GM18498 (cell line): ENCODE measurements at regions not wholly inside any gene's neighbourhood (a gene's known extent, or its start where the extent isn't known, plus 50 kb on each side); places are given as distances from the start of the nearest gene placed in this dataset.
"Not testable (repeated sequence)": the region's sequence is repeated elsewhere in the genome, so short reads cannot be mapped to it uniquely, and the experiment has no call there.

Experiments used
- ATAC-seq: cut with Tn5 transposase; IDR thresholded peaks from one replicate; pipeline ENCODE4 v1.9.1; 2021; ENCODE audit warnings: mild to moderate bottlenecking, moderate library complexity; ENCODE audit not compliant: unreplicated experiment

- no peak for ATAC-seq
Observed at GRCh38 chr1:56092684-56093570, 486.4 kb downstream of the PLPP3 start.

GRCh38 chr1:56089826-56090225 lies 489.5 kb downstream of the PLPP3 start:
- ATAC-seq: not testable (repeated sequence)

GRCh38 chr1:56084246-56084645 lies 495.1 kb downstream of the PLPP3 start:
- ATAC-seq: no peak

- ATAC-seq: no peak
Observed at GRCh38 chr1:56081736-56082135, 497.6 kb downstream of the PLPP3 start.

- ATAC-seq: no peak
Observed at GRCh38 chr1:56081173-56081572, 498.2 kb downstream of the PLPP3 start.

GRCh38 chr1:56080123-56080522 lies 499.2 kb downstream of the PLPP3 start:
- ATAC-seq: no peak

- ATAC-seq: no peak
Observed at GRCh38 chr1:56079391-56079790, 500.0 kb downstream of the PLPP3 start.

- ATAC-seq: no peak
Observed at GRCh38 chr1:56077206-56077605, 502.2 kb downstream of the PLPP3 start.

GRCh38 chr1:56074007-56074651 lies 505.2 kb downstream of the PLPP3 start:
- ATAC-seq: no peak

GRCh38 chr1:56073614-56074006 lies 505.8 kb downstream of the PLPP3 start:
- no peak for ATAC-seq

GRCh38 chr1:56073206-56073605 lies 506.2 kb downstream of the PLPP3 start:
- ATAC-seq: no peak

GRCh38 chr1:56072310-56072709 lies 507.1 kb downstream of the PLPP3 start:
- no peak for ATAC-seq

- ATAC-seq: no peak
Observed at GRCh38 chr1:56071351-56071750, 508.0 kb downstream of the PLPP3 start.

GRCh38 chr1:56070601-56071000 lies 508.8 kb downstream of the PLPP3 start:
- ATAC-seq: no peak

- no peak for ATAC-seq
Observed at GRCh38 chr1:56069824-56070223, 509.5 kb downstream of the PLPP3 start.

GRCh38 chr1:56068908-56069307 lies 510.5 kb downstream of the PLPP3 start:
- ATAC-seq: no peak

GRCh38 chr1:56068210-56068609 lies 511.2 kb downstream of the PLPP3 start:
- no peak for ATAC-seq

- no peak for ATAC-seq
Observed at GRCh38 chr1:56065729-56066128, 513.6 kb downstream of the PLPP3 start.

GRCh38 chr1:56064705-56065104 lies 514.7 kb downstream of the PLPP3 start:
- no peak for ATAC-seq

- ATAC-seq: no peak
Observed at GRCh38 chr1:56063461-56063860, 515.9 kb downstream of the PLPP3 start.

- ATAC-seq: no peak
Observed at GRCh38 chr1:56062625-56063024, 516.7 kb downstream of the PLPP3 start.

GRCh38 chr1:56061824-56062223 lies 517.5 kb downstream of the PLPP3 start:
- no peak for ATAC-seq
